K562 (cell line): ENCODE measurements at regions not wholly inside any gene's neighbourhood (a gene's known extent, or its start where the extent isn't known, plus 50 kb on each side); places are given as distances from the start of the nearest gene placed in this dataset.

Experiments
- ATAC-seq: fragments of 200-7000 bp; cut with Tn5 transposase; 3 replicates; pipeline ENCODE4 v1.9.1; 2020; ENCODE audit warnings: moderate library complexity
- BruUV-seq: library from RNA; stranded (reverse); fragments of 400-500 nt; replicated peaks from 2 replicates; lab custom pipeline; 2021; lab: Mats Ljungman, UMichigan
- CTCF ChIA-PET: fragments of 300-600 bp; formaldehyde crosslinking; extraction: SDS; loops from one replicate; lab custom pipeline; 2021; ENCODE audit warnings: low intra/inter-chr PET ratio; lab: Yijun Ruan, JAX
- POLR2A ChIA-PET: fragments of 300-600, 350-650 bp; sonication (Branson Sonifier 250); formaldehyde crosslinking; extraction: SDS; loops from one replicate; lab custom pipeline; 2021; ENCODE audit warnings: antibody characterized with exemption, inconsistent platforms; lab: Yijun Ruan, JAX
- DNase-seq, 4 experiments: peaks; one replicate each; pipeline versions ENCODE4 v3.0.0 to v3.0.0-alpha.2; 2011 to 2018; ENCODE audit warnings: low spot score in 3 of 4, mixed read lengths in 3 of 4; ENCODE audit errors: extremely low read depth in 1 of 4
- FAIRE-seq: peaks from 2 replicates; lab custom pipeline; 2011; peaks lifted over from hg19 to GRCh38; lab: Jason Lieb, UNC
- H2AFZ ChIP-seq: 2 replicates; pipeline ENCODE4 v1.6.0; 2011; ENCODE audit warnings: low read depth, low read length, control low read depth, inconsistent platforms
- H3K27ac ChIP-seq: fragments of 200-600 bp; 3 replicates; pipeline ENCODE4 v1.8.0; 2011; ENCODE audit warnings: low read depth, mild to moderate bottlenecking, control low read depth, inconsistent platforms, low read length, moderate library complexity, mixed read lengths; ENCODE audit errors: extremely low read depth
- H3K27me3 ChIP-seq, 2 experiments: fragments of 300-600 bp in 1 of 2; 2 replicates in 1 of 2; 3 replicates in 1 of 2; pipeline versions ENCODE4 v1.6.0 to v1.8.0; 2011; ENCODE audit warnings: inconsistent platforms in 2 of 2, low read length in 2 of 2, mild to moderate bottlenecking in 1 of 2, mixed read lengths in 1 of 2, moderate library complexity in 1 of 2; ENCODE audit not compliant: control insufficient read depth in 2 of 2, insufficient read depth in 2 of 2
- H3K36me3 ChIP-seq: fragments of 300-600 bp; 3 replicates; pipeline ENCODE4 v1.8.0; 2011; ENCODE audit warnings: mild to moderate bottlenecking, low read length, inconsistent platforms; ENCODE audit not compliant: control insufficient read depth, insufficient read depth
- H3K4me1 ChIP-seq, 2 experiments: fragments of 200-600 bp in 1 of 2; replicated peaks in 1 of 2; 2 replicates in 1 of 2; 3 replicates in 1 of 2; pipeline versions ENCODE4 v1.5.1 to v1.8.0; 2011; ENCODE audit warnings: inconsistent platforms in 2 of 2, low read length in 2 of 2, mild to moderate bottlenecking in 1 of 2, mixed read lengths in 1 of 2, moderate library complexity in 1 of 2; ENCODE audit not compliant: control insufficient read depth in 2 of 2, insufficient read depth in 2 of 2
- H3K4me2 ChIP-seq: 2 replicates; pipeline ENCODE4 v1.6.1; 2011; ENCODE audit warnings: low read length, control low read depth, inconsistent platforms, mixed read lengths; ENCODE audit not compliant: insufficient read depth
- H3K4me3 ChIP-seq: fragments of 200-600 bp; sonication (generic), shearing (Covaris generic); 2 replicates; pipeline ENCODE4 v1.5.1; 2016; ENCODE audit warnings: control low read depth, inconsistent platforms
- H3K79me2 ChIP-seq: fragments of 200-600 bp; 3 replicates; pipeline ENCODE4 v1.8.0; 2011; ENCODE audit warnings: low read length, inconsistent platforms; ENCODE audit not compliant: control insufficient read depth, insufficient read depth
- H3K9ac ChIP-seq, 2 experiments: 2 replicates each; pipeline versions ENCODE4 v1.6.0 to v1.6.1; 2011; ENCODE audit warnings: low read depth in 2 of 2, low read length in 2 of 2, control low read depth in 1 of 2, inconsistent platforms in 1 of 2, mild to moderate bottlenecking in 1 of 2, mixed read lengths in 1 of 2; ENCODE audit not compliant: insufficient read depth in 1 of 2
- H3K9me1 ChIP-seq: one replicate; pipeline ENCODE4 v1.6.0; 2011; ENCODE audit warnings: inconsistent platforms, mild to moderate bottlenecking, low read length, moderate library complexity; ENCODE audit not compliant: control insufficient read depth, insufficient read depth
- H3K9me3 ChIP-seq: replicated peaks from 2 replicates; pipeline ENCODE4 v1.5.1; 2011; ENCODE audit warnings: low read depth, low read length, inconsistent platforms; ENCODE audit not compliant: control insufficient read depth, insufficient read depth
- H4K20me1 ChIP-seq: replicated peaks from 2 replicates; pipeline ENCODE4 v1.6.1; 2011; ENCODE audit warnings: low read length, inconsistent platforms, mixed read lengths; ENCODE audit not compliant: control insufficient read depth, insufficient read depth
- CHD4 ChIP-seq: fragments of 200-600 bp; sonication (generic); IDR thresholded peaks from 3 replicates; pipeline ENCODE4 v1.6.1; 2012; ENCODE audit warnings: low read depth, mild to moderate bottlenecking, mixed read lengths, low read length, inconsistent platforms; ENCODE audit not compliant: insufficient read depth, insufficient replicate concordance, poor library complexity, severe bottlenecking
- DPF2 ChIP-seq: fragments of 450-650 bp; IDR thresholded peaks from 2 replicates; pipeline ENCODE4 v1.6.1; 2016
- FOXK1 ChIP-seq: sonication (generic); formaldehyde crosslinking; IDR thresholded peaks from 2 replicates; pipeline ENCODE4 v1.8.0; 2022; ENCODE audit warnings: missing genetic modification reagents, mild to moderate bottlenecking, borderline replicate concordance
- NRF1 ChIP-seq, 2 experiments: fragments of 450-650 bp; IDR thresholded peaks in 1 of 2; conservative IDR thresholded peaks in 1 of 2; 2 replicates each; pipeline ENCODE4 v1.6.1; 2014; ENCODE audit warnings: mild to moderate bottlenecking in 2 of 2
- RCOR1 ChIP-seq, 2 experiments: IDR thresholded peaks; 2 replicates each; pipeline ENCODE4 v1.6.1; 2012; ENCODE audit warnings: low read depth in 2 of 2, low read length in 2 of 2, borderline replicate concordance in 1 of 2, improper control_type of control experiment in 1 of 2
- RNF2 ChIP-seq: sonication (generic); IDR thresholded peaks from 2 replicates; pipeline ENCODE4 v1.6.1; 2016
- THRAP3 ChIP-seq: fragments of 450-650 bp; IDR thresholded peaks from 2 replicates; pipeline ENCODE4 v1.6.1; 2016; ENCODE audit warnings: mild to moderate bottlenecking, inconsistent platforms, borderline replicate concordance
- ZBED1 ChIP-seq: IDR thresholded peaks from 2 replicates; pipeline ENCODE4 v1.6.1; 2014
- ZNF212 ChIP-seq: fragments of 450-650 bp; formaldehyde crosslinking; IDR thresholded peaks from 2 replicates; pipeline ENCODE4 v1.4.0; 2020; ENCODE audit warnings: mild to moderate bottlenecking
- ZNF77 ChIP-seq: fragments of 250-450 bp; sonication (Bioruptor Pico); IDR thresholded peaks from 2 replicates; pipeline ENCODE4 v1.5.0; 2020
- WGBS: fragments of 100-300 bp; shearing (Covaris generic); methylation state at CpG from one replicate; pipeline ENCODE4 v1.1.6; 2016; ENCODE audit warnings: low coverage, mixed read lengths; ENCODE audit not compliant: insufficient coverage; ENCODE audit errors: missing lambda C conversion rate; 5-methylcytosine and 5-hydroxymethylcytosine counted together
- in situ Hi-C: fragments of 300-500 bp; cut with MboI; formaldehyde crosslinking; loops from 4 replicates; pipeline ENCODE4 v1.15.0; 2018; ENCODE audit warnings: inconsistent platforms, mixed read lengths
- intact Hi-C: fragments of 100-400 bp; cut with micrococcal nuclease; formaldehyde crosslinking; loops from 2 replicates; pipeline ENCODE4 v1.14.2; 2022
- TF ChIP-seq, protein P1 (sequence below): fragments of 450-650 bp; formaldehyde crosslinking; IDR thresholded peaks from 2 replicates; pipeline ENCODE4 v1.4.0; 2022; ENCODE audit warnings: missing genetic modification characterization

DNA sequence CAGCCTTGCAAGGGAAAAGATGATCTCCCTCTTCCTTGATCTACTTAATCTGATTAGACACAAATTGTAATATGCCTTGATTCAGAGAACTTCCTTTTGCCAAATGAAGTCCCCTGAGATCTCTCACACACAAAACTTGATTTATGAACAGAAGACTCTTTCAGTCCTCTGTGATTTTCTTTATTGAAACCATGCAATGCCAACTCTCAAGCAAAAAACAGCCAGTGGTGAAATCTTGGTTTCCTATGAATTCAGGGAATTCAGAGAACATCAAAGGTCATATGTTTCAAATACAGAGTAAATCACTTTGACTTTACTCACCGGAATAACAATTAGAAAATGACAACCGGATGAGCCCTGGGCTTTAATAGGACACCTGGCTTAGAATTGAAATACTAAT lies 211.7 kb downstream of the ABHD5 start:
- Histone ChIP-seq H3K9me1 (no peaks in the 10 kb centered on the region), H3K36me3 (no peaks in the 10 kb centered on the region), H3K27ac (no peak overlapping the region), H3K9ac (no peak overlapping the region), H3K4me1 (no peaks in the 10 kb centered on the region), H3K4me2 (no peak overlapping the region), H3K27me3 (peaks cover 5 to 11% of the 10 kb centered on the region in 2 experiments; a peak in 4 of 5 replicates), H4K20me1 (no peaks in the 10 kb centered on the region; the same call in 1 of the 2 replicates), H3K9me3 (no peaks in the 10 kb centered on the region), H3K4me3 (no peak overlapping the region), H2AFZ (no peak overlapping the region), H3K79me2 (no peaks in the 10 kb centered on the region)
- TF ChIP-seq CHD4 (no peak), ZNF212 (no peak), DPF2 (no peak), RCOR1 (IDR thresholded peaks at IDR 0.05; ENCODE audit: borderline replicate concordance in 1 of 2, low read depth in 2 of 2, low read length in 2 of 2) (no peak), THRAP3 (no peak), ZBED1 (no peak), RNF2 (no peak), NRF1 (conservative IDR thresholded peaks at IDR 0.05 in 1 of 2, IDR thresholded peaks at IDR 0.05 in 1 of 2) (no peak), ZNF77 (CRISPR knock-in tag) (no peak), FOXK1 (no peak)
- TF ChIP-seq, protein P1, sequence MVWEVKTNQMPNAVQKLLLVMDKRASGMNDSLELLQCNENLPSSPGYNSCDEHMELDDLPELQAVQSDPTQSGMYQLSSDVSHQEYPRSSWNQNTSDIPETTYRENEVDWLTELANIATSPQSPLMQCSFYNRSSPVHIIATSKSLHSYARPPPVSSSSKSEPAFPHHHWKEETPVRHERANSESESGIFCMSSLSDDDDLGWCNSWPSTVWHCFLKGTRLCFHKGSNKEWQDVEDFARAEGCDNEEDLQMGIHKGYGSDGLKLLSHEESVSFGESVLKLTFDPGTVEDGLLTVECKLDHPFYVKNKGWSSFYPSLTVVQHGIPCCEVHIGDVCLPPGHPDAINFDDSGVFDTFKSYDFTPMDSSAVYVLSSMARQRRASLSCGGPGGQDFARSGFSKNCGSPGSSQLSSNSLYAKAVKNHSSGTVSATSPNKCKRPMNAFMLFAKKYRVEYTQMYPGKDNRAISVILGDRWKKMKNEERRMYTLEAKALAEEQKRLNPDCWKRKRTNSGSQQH (CRISPR knock-in tag), result no peak
- ChIA-PET POLR2A (no interaction called here), CTCF (no interaction called here)
- no TSS peak for BruUV-seq
- FAIRE-seq, result no peak
- no peak for ATAC-seq
- 0% methylated on average over 2 of the region's 2 CpGs for WGBS
- in situ Hi-C loops, result no loop called here
- DNase-seq, result no peak
- intact Hi-C loops, result no loop called here
